ENCODE measurements at regions not wholly inside any gene's neighbourhood (a gene's known extent, or its start where the extent isn't known, plus 50 kb on each side); places are given as distances from the start of the nearest gene placed in this dataset.

GRCh38 chr2:12558519-12558918 is 158.2 kb upstream of the TRIB2 start:
- TF ChIP-seq, protein P1, sequence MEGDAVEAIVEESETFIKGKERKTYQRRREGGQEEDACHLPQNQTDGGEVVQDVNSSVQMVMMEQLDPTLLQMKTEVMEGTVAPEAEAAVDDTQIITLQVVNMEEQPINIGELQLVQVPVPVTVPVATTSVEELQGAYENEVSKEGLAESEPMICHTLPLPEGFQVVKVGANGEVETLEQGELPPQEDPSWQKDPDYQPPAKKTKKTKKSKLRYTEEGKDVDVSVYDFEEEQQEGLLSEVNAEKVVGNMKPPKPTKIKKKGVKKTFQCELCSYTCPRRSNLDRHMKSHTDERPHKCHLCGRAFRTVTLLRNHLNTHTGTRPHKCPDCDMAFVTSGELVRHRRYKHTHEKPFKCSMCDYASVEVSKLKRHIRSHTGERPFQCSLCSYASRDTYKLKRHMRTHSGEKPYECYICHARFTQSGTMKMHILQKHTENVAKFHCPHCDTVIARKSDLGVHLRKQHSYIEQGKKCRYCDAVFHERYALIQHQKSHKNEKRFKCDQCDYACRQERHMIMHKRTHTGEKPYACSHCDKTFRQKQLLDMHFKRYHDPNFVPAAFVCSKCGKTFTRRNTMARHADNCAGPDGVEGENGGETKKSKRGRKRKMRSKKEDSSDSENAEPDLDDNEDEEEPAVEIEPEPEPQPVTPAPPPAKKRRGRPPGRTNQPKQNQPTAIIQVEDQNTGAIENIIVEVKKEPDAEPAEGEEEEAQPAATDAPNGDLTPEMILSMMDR (optimal IDR thresholded peaks at IDR 0.05 in 1 of 3, IDR thresholded peaks at IDR 0.05 in 1 of 3, conservative IDR thresholded peaks at IDR 0.05 in 1 of 3; ENCODE audit: extremely low read depth in 1 of 3, insufficient read depth in 2 of 3, low read length in 3 of 3): no peak
- no peak for TF ChIP-seq EZH2 (IDR thresholded peaks at IDR 0.05; ENCODE audit: low read length)
